D721Med (cell line): ENCODE measurements at regions not wholly inside any gene's neighbourhood (a gene's known extent, or its start where the extent isn't known, plus 50 kb on each side); places are given as distances from the start of the nearest gene placed in this dataset.

Source experiments
- DNase-seq: peaks from one replicate; pipeline ENCODE4 v3.0.0; 2011; ENCODE audit warnings: low spot score; ENCODE audit not compliant: insufficient read length
- FAIRE-seq: peaks from 2 replicates; lab custom pipeline; 2011; peaks lifted over from hg19 to GRCh38; lab: Jason Lieb, UNC
- CTCF ChIP-seq: IDR thresholded peaks from 2 replicates; pipeline ENCODE4 v1.5.1; 2012; ENCODE audit warnings: mild to moderate bottlenecking, control low read depth; ENCODE audit not compliant: insufficient read depth; ENCODE audit errors: missing control alignments

GRCh38 chr6:146917979-146918378 is 286.2 kb upstream of the STXBP5 start:
- DNase-seq (no peak), FAIRE-seq (no peak)
- no peak for TF ChIP-seq CTCF

- FAIRE-seq (no peak), DNase-seq (no peak)
- TF ChIP-seq CTCF: no peak
Measured at GRCh38 chr6:146919017-146919416, 285.2 kb upstream of the STXBP5 start.

- FAIRE-seq (no peak), DNase-seq (no peak)
- no peak for TF ChIP-seq CTCF
Measured at GRCh38 chr6:146923205-146923833, 280.9 kb upstream of the STXBP5 start.

- FAIRE-seq (no peak), DNase-seq (no peak)
- TF ChIP-seq CTCF: no peak
Measured at GRCh38 chr6:146925846-146926245, 278.4 kb upstream of the STXBP5 start.

GRCh38 chr6:146928503-146928902 is 275.7 kb upstream of the STXBP5 start:
- DNase-seq: no peak
- no peak for TF ChIP-seq CTCF
- peak; percentile 29 for FAIRE-seq

- no peak for FAIRE-seq
Measured at GRCh38 chr6:146931214-146931613, 273.0 kb upstream of the STXBP5 start.

More at GRCh38 chr6:146931214-146931613, 273.0 kb upstream of the STXBP5 start:
- TF ChIP-seq CTCF: no peak
- no peak for DNase-seq
